Right ventricle myocardium inferior (tissue), 1 donor: ENCODE measurements at regions not wholly inside any gene's neighbourhood (a gene's known extent, or its start where the extent isn't known, plus 50 kb on each side); places are given as distances from the start of the nearest gene placed in this dataset.

Experiments used
- ATAC-seq: fragments of 200-7000 bp; cut with Tn5 transposase; one replicate; pipeline ENCODE4 v1.9.1; 2020; ENCODE audit warnings: mild to moderate bottlenecking, moderate library complexity
- DNase-seq: peaks from one replicate; pipeline ENCODE4 v3.0.0; 2021; ENCODE audit errors: missing footprints
- intact Hi-C: fragments of 100-400 bp; cut with DNase I; formaldehyde crosslinking; loops from one replicate; pipeline ENCODE4 v1.11.0; 2022
- donor health status: DM: no; HTN: yes; CAD: no; lungs with severe emphysema.

DNA sequence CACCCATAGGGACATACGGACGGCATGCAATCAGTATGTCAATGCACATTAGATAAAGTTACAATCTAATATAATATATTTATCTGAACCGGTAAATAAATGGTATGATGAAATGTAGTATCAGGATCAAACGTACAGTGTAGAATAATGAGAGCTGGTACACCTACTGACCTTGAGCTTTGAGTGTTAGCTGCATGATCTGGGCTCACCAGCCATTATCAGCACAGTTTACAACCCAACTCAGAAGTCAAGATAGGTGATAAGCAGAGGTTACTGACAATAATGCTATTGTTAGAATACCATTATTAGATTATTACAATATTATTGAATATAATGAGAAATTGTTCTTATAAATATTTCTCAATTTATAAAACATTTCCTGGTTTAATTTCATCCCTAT, 103.0 kb upstream of the ESRRG start:
- intact Hi-C loops, result no loop called here
- DNase-seq, result no peak
- ATAC-seq, result no peak

DNA sequence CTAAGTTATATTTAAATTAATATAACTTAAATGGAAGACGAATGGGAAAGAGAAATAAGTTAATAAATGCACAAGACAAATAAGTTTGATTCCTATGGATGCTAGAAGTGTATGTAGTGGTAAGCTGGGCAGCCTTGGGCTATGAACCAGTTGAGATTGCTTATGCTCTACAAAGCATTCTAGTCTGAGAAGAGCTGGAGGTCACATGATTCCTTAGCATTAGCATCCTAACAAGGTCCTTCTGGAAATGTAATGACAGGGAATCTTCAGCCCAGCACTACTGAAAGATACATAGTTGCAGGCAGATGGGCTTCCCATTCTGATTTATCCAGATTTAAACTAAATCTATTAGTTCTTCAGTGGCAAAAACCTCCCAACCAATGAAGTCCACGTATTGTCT, 102.3 kb upstream of the ESRRG start:
- no peak for ATAC-seq
- intact Hi-C loops, result no loop called here
- DNase-seq, result no peak

DNA sequence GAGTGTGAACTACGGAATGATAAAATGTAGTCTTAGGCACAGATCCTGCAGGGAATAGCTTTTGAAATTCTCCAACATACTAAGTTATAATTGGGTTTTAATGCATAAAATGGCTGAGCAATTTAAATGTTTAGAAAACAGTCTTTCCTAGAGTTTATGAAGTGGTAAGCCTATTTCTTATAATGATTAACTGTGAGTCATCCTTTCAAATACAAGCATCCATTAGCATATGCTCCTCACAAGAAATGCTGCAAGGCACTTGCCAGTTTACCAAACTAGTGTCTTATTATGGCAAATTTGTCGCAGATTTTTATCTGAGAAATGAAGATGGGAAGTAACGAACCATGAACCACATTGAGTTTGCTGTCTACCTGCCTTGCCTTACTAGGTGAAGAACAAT, 101.3 kb upstream of the ESRRG start:
- intact Hi-C loops, result no loop called here
- DNase-seq (no peak), ATAC-seq (no peak)

DNA sequence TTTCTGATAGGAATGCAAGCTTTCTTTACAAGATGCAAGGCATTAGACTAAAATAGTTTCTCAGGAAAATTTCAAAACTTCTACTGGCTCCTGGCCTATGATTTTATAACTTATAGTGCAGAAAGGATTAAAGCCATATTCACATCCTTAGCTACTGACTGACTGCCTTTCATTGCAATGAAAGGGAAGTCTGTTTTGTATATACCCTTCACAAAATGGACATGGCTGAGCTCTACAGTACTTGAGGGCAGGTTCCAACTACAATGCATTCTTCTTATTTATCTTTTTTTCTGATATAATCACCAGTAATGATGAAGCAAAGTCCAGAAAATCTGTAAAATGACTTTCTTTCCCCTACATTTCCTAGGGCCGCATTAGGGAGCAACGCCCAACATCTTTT, 100.5 kb upstream of the ESRRG start:
- intact Hi-C loops, result no loop called here
- ATAC-seq, result no peak
- DNase-seq, result no peak

DNA sequence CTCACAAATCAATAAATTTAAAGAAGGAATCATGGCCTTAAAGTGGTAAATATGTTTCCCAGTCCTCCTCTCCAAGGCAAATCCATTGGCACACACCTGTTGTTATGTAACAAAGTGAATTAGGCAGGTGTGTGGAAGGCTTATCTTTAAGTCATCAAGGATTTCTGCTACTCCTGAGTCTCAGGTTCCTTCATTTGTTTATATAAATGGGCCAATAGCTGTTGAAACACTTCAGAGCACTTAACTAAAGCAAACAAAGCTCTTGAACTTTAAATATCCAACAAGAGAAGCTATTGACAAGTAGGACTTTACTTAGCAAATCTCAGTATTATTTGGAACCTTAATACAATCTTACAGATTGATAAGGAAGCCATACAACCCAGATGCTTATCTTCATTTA, 99.3 kb upstream of the ESRRG start:
- DNase-seq, result no peak
- ATAC-seq, result no peak
- intact Hi-C loops, result no loop called here

DNA sequence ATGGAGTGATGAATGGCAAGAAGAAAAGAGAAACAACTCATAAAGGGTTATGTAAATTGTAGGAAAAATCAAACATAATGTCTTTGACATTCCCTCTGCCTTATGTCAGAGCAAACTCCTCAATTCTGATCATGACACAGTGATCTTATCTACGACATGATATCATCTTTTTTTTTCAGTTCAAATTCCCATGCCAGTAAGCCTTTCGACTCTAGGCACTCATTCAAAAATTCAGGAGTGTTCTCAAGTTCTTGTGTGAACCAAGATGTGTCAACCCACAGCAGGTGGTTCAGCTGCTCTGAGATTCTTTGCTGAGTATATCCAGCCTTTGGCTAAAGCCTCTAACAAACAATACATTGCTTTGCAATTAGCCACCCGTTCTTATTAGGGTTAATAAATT, 97.1 kb upstream of the ESRRG start:
- ATAC-seq (no peak), DNase-seq (no peak)
- intact Hi-C loops, result no loop called here

DNA sequence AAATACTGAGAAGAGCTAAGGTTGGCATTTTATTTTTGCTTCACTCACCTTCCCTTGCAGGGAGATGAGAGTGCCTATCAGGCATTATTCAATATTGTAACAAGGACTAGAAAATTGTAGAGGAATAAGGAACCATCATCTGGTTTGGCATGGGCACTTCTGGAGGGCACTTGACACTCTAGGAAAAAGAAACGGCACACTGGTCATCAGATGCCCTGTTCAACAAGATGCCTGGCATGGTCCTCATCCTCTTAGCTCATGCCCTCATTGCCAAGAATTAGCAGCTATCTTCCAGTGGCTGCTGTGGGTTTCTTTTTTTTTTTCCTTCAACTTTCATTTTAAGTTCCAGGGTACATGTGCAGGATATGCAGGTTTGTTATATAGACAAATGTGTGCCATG, 95.1 kb upstream of the ESRRG start:
- intact Hi-C loops, result no loop called here
- no peak for ATAC-seq
- no peak for DNase-seq

DNA sequence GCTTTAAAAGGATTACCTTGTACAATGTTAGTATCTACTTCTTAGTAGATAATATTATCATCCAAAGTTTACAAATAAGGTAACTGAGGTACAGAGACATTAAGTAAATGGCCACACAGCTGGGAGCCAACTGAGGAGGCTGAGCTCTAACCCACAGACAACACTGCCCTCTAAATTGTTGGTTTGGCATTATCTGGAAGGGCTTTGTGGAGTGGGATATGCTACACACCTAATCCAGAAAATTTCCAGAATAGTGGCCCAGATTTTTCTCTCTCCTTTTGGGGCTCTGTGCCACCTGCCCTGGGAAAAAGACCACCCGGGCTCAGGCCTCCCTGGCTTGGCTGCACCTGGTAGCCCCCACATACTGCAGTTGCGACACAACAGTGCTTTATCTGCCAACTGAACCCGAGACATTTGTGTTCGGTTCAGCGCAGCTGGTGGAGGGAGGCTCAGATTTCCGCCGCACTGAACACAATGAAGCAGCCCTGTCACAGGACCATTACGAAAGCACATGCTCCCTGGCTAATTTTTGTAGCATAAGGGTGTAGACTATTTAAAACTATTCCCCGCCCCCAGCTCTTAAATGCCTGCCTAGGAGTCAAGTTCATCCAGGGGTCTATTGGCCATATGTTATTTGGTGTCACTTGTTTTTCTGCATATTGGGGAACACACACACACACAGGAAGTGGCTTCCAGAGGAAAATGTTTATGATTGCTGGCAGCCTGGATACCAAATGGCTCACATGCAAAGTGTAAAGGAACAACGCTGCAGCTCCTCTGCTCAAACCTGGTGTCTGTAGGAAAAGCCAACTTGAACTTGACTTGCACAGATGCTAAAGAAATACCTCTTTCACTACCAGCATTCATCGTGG, 92.3 kb upstream of the ESRRG start:
- intact Hi-C loops, result loop anchor here (2.0 kb wide), 1 partner anchor 65 kb away; no protein-coding TSS in a partner anchor
- peak; percentile 85 for ATAC-seq
- peak; percentile 50 for DNase-seq

DNA sequence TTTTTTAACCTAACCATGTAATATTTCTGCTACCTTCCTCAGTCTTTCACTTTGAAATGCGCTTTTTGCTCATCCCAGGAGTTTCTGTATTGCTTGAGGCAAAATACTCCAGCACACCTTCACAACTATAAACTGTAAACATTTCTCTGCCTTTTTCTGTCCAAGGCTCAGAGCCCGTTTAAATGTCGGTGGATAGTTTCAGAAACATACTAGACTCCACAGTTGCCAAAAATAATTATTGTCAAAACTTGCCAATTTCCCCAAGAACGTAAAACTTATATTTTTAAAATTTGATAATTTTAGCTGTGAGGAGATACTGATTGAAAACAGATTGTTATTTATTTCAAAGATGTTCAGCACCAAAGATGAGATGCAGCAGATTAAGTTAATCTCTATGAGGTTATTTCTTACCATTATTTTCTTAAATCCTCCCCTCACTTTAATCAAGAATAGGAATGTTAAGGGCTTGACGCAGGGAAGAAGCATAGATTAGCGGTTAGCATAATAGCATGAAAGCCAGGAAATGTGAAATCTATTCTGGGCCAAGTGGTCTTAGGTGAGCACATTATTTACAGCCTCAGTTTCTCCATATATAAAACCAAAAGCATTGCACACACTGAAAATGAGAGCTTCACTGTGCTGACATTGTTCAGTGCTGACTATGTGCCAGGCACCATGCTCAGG, 91.5 kb upstream of the ESRRG start:
- intact Hi-C loops, result loop anchor here (2.0 kb wide), 1 partner anchor 64 kb away; no protein-coding TSS in a partner anchor
- DNase-seq (no peak), ATAC-seq (peak; percentile 9)

DNA sequence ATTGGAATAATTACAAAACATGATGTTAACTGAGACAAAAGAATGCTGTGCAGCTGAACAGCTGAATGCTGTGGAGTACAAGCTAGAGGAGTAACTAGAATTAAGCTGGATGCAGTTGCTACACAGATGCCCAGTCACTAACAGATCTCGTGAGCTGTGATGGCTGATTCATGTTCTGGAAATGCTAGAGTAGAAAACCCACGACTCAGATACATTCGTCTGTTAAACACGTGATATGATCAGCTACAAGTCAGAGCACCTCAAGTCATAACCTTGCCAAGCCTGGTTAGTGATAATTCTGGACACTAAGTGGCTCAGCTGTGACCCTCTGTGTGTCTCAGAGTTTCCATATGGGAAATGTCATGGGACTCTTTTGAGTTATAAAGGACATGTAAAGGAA, 89.7 kb upstream of the ESRRG start:
- intact Hi-C loops, result no loop called here
- ATAC-seq (no peak), DNase-seq (no peak)

DNA sequence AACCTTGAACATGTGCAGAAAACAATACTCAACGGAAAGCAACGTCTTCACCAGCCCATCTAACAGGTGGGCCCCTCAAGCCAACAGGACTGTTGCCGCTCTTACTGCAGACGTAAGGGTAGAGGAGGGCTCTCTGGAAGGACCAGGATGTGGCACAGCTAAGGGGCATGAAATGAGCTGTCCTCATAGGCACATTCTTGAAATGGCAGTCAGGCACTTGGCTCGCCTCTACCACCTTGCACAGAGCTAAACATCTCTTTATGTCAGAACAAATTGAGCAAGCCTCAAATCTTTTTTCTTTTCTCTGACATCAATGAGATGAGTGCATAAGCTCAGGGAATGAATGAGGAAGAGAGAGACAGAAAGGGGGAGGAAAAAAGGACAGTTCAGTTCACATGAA, 86.4 kb upstream of the ESRRG start:
- DNase-seq, result no peak
- intact Hi-C loops, result no loop called here

DNA sequence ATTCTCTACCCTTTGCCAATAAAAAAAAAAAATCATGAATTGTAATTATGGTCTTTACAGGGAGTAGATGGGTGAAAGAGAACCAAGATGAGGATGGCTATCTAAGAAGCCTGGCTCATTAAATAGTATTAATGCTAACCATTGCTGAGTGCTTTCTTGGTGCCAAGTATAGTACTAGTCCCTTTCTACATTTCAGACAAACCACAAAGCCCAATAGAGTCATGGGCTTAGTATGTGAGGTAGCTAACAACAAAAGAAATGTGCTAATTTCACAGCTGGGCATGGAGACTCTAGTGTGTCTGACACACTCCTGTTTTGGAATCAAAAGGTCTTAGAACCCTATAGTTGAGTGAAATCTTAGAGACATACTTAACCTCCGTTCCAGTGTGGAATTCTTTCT, 84.5 kb upstream of the ESRRG start:
- intact Hi-C loops, result no loop called here
- ATAC-seq (no peak), DNase-seq (no peak)

More for the DNA sequence above, 86.4 kb upstream of the ESRRG start:
- no peak for ATAC-seq

DNA sequence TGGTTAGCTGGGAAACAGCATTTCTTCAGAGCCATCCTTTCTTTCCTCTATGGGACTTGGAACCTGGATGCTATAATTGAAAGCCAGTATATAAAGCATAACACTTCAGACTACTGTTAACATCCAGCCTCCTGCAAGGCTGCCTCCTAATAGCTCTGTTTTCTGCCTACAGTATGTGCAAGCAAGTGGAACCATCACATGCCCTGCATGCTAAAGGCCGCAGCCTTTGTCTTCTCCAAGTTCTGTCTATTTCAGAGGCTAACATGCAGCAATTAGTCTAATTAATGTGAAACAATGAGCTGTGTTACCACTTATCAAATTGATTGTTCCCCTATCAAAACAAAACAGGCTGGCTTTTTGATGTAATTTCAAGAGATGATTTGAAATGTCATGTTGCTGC, 82.7 kb upstream of the ESRRG start:
- DNase-seq (no peak), ATAC-seq (no peak)
- intact Hi-C loops, result no loop called here

DNA sequence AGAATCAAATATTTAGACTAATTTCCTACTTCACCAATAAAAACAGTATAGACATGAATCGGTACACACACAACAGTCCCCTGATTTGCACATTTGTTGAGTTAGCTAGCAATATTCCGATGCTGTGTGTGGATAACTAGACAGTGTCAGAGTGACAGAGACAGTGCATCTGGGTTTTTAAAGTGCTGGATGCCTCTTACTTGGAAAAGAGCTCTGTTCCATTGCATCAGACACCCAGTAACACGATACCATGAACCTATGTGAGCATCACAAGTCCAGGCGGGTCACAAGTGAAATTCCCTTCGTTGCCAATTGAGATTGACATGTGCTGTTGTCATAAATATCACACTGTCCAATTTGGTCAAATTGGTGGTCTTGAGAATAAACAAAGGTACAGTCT, 82.0 kb upstream of the ESRRG start:
- DNase-seq (no peak), ATAC-seq (peak; percentile 71)
- intact Hi-C loops, result no loop called here

DNA sequence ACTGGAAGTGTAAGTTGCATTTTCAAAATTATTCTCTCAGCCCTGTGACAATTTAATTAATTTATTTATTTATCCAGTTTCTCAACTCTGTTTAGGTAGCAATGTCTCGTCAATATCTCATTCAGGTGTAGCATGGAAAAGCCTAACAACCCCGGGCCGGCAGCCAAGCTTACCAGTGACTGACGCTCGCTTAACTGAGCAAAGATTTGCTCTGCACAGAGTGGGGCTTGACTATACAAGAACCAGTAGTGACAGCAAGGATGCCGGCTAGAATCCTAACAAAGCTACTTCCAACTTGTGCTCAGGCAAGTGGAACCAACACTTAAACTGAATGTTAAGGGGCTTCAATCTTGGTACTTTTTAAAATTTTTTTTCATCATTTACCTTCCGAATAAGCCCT, 80.9 kb upstream of the ESRRG start:
- intact Hi-C loops, result no loop called here
- no peak for ATAC-seq
- DNase-seq, result no peak

DNA sequence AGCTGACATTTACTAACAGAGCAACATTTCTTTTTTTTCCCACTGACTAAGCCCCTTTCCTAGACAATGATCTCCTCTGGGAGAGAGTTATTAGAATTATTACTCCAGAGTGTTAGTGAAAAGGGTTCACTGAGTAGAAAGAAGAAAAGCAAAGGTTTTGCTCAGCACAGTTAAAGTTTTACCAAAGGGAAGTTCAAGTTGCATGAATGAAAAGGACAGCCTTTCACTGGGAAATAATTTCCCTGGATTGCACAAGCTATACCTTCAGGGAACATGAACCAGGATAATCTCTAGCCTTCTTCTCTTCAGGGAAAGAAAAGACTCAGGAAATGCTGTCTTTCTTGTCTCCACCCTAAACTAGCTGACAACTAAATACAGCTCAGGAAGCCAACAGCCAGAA, 71.4 kb upstream of the ESRRG start:
- ATAC-seq (no peak), DNase-seq (no peak)
- intact Hi-C loops, result no loop called here

DNA sequence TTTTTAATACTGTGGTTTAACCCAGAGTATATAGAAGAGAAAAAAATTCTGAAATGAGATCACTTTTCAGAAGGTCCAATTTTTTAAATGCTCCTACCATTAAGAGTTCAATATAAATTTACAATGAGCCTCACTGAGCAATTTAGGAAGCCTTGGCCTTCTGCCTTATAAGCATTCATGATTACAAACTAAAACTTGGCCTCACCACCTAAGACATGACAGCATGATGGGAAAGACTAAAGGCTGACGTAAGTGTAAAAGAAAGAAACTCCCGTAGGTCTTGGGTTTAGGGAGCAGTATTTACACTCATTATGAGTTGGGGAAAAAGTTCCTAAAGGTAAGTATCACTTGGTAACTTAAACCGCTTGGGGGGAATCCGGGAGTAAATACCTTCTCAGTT, 70.7 kb upstream of the ESRRG start:
- no peak for ATAC-seq
- no peak for DNase-seq
- intact Hi-C loops, result no loop called here

DNA sequence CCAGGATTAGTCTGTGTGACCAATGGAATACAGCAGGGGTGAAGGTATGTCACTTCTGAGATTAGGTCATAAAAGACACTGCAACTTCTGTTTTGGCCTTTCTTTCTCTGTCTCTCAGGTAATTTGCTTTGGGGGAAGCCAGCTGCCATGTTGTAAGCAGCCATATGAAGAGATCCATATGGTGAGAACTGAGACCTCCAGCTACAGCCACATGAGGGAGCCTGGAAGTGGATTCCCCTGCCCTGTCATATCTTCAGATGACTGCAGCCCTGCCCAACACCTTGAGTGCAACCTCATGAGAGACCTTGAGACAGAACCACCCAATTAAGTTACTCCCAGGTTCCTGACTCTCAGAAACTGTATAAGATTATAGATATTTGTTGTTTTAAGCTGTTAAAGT, 70.1 kb upstream of the ESRRG start:
- ATAC-seq, result no peak
- no peak for DNase-seq
- intact Hi-C loops, result no loop called here

DNA sequence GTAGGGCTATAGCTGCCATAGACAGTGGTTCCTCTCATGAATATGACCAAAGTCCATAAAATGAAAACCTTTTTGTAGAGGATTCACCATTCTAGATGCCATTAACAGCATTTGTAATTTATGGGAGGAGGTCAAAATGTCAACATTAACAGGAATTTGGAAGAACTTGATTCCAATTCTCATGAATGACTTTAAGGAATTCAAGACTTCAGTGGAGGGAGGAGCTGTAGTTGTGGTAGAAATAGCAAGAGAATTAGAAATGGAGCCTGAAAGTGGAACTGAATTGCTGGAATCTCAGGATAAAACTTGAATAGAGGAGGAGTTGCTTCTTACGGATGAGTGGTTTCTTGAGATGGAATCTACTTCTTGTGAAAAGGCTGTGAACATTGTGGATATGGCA, 65.4 kb upstream of the ESRRG start:
- ATAC-seq (no peak), DNase-seq (no peak)
- intact Hi-C loops, result no loop called here

DNA sequence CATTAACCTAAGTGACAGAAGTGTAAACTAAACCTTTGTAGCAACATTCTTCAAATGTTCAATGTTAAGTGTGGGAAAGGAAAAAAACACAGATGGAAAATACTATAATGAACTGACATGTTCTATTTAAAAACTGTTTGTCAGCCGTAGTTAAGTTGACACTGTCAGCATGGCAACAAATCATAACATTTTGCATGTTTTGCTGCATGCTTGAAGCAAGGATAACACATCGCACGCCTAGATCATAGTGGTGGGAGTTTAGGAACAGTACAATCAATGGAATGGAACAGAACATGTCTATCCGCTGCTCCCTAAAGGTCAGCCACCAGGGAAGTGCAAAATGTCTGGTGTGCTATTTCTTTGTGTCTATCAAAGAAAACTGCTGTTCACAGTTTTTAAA, 62.5 kb upstream of the ESRRG start:
- intact Hi-C loops, result no loop called here
- no peak for DNase-seq

More for the DNA sequence above, 62.5 kb upstream of the ESRRG start:
- ATAC-seq, result peak; percentile 92
